GM08714 (cell line): ENCODE measurements at regions not wholly inside any gene's neighbourhood (a gene's known extent, or its start where the extent isn't known, plus 50 kb on each side); places are given as distances from the start of the nearest gene placed in this dataset.

ENCODE experiments used
- H3K4me3 ChIP-seq: fragments of 200-500 bp; sonication (Bioruptor generic); 2 replicates; pipeline ENCODE4 v1.5.1; 2014; ENCODE audit warnings: mild to moderate bottlenecking, low read length, inconsistent platforms
- ZNF274 ChIP-seq: IDR thresholded peaks from 2 replicates; pipeline ENCODE4 v1.6.1; 2012; ENCODE audit warnings: mild to moderate bottlenecking, low read depth, low read length

DNA sequence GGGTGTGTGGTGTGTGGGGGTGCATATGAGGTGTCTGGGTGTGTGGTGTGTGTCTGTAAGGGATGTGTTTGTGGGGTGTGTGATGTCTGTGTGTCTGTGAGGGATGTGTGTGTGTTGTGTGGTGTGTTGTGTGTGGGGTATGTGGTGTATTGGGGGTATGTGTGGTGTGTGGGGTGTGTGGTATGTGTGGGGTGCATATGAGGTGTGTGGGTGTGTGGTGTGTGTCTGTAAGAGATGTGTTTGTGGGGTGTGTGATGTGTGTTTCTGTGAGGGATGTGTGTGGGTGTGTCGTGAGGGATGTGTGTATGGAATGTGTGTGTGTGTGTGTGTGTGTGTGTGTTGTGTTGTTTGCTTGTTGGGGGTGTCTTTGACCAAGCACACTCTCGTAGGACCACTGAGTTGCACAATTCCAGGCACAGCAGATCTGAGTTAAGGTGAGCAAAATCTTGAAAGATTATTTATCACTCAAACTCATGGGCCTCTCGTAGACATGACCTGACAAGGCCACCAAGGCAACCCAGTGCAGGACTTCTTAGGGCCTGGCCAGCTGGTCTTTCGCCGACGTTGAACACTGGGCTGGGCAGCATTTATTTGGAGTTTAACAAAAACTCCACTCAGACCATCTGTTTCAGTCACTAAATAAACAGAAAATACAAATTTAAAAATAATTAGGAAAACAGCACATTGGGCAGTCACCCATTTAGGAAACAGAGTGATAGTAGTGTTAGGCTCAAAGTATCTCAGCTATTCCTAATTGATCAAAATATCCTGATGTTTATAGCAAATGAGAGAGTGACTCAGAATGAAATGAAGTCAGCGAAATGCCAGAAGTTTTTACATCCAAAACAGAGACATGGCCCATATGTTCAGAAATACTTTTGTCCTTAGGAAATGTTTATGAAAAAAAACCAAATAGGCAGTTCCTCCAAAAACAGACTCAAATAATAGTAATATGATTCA lies 301.1 kb downstream of the FGF9 start:
- no peak overlapping the region for H3K4me3 ChIP-seq
- no peak for TF ChIP-seq ZNF274

DNA sequence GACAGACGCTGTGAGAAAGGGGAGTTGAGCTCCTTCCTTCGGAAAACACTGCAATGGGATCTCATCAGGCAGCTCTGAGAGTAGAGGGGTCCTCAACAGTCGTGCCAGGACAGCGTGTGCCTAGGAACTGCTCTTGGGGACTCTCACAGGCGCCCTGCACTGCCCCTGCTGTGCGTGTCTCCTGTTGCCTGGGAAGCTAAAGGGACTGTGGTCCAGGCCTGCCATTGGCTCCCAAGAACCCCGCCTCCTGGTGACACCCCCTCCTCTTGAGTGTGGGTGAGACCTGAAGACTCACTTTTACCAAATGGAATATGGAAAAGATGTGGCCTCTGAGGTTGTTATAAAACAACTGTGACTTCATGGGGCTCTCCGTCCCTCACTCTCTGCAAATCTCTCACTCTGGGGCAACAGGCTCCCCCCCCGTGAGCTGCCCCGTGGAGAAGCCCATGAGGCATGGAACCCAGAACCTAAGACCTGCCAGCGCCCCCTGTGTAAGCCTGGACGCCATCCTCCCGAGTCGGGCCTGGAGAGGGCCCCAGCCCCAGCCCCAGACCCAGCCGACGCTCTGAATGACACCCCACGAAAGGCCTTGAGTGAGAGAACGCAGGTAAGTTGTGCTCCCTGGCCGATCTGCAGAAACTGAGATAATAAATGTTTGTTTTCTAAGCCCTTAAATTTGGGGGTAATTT lies 302.7 kb downstream of the FGF9 start:
- no peak overlapping the region for H3K4me3 ChIP-seq
- TF ChIP-seq ZNF274: no peak

DNA sequence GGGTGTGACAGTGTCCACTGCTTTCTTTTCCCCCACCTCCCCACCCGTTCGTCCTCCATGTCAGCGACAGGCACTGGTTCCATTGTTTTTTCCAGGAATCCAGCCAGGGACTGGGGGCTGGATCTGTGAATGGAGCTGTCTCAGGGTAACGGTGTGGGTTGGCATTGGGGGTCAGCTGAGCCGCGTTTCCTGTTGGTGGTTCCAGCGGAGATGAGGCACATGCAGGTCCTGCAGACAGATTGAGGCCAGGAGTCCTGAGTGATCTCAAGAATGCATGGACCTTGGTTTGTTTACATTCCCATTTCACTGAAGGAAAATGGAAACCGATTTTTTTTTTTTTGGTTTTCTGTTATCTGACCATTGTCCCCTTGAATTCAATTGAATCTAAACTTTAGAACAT lies 303.9 kb downstream of the FGF9 start:
- TF ChIP-seq ZNF274: no peak

DNA sequence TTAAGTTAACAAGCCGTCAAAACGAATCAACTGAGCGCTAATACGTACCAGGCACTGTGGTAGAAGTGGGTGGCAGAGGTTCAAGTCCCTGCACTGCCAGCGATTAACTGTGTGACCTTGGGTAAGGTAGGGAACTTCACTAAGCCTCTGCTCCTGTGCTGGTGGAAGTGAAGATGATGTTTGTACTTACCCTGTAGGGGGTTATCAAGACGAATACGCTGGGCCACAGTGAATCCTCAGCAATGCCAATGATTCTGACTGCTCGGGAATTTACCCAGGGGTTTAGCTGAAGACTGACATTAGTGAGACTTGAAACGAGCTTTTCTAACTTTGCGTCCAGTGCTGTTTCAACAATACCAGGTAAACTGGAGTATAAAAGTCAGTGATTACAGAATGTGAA lies 305.3 kb downstream of the FGF9 start:
- no peak for TF ChIP-seq ZNF274
- H3K4me3 ChIP-seq: no peak overlapping the region

More for the DNA sequence above, 303.9 kb downstream of the FGF9 start:
- no peak overlapping the region for H3K4me3 ChIP-seq

DNA sequence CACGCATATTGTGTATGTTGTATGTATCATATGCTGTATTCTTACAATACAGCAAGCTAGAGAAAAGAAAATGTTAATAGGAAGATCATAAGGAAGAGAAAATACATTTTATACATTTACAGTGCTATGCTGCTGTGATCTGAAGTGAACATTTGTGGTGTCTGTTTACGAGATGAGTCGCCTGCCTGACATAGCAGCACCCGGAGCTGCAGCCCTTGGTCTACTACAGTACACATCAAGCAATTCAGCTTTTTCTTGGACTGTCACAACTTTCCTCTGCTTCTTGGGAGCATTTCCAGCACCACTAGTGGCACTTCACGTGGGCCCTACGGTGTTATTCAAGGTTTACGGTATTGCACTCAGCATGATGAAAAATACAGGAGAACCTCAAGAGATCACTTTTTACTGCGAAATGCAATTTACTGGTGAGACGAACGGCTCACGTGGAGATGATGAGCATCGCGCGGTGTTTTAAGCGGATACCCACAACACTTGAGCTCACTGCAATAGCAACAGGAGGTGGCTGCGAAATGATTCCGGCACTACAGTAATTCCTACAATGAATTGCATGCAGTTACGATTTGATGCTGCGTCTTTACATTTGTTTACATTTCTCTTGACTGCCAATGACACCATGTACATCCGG lies 308.4 kb downstream of the FGF9 start:
- H3K4me3 ChIP-seq: no peak overlapping the region
- no peak for TF ChIP-seq ZNF274

DNA sequence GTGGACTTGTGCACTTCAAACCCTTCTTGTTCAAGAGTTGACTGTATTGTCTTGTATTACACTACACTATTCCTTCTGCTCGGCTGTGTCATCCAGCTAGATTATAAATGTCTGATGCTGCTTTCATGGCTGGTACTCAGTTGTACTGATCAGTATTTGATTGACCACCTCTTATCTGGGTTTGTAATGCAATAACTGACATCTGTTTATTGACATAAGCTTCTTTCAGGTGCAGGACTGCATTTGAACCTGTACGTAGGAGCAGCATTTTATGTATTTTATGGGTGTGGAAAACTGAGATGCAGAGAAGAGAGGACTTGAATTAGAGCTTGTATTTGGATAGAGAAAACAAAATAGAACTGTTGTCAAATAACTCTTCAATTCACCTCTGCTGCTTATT lies 309.2 kb downstream of the FGF9 start:
- TF ChIP-seq ZNF274: no peak
- no peak overlapping the region for H3K4me3 ChIP-seq

DNA sequence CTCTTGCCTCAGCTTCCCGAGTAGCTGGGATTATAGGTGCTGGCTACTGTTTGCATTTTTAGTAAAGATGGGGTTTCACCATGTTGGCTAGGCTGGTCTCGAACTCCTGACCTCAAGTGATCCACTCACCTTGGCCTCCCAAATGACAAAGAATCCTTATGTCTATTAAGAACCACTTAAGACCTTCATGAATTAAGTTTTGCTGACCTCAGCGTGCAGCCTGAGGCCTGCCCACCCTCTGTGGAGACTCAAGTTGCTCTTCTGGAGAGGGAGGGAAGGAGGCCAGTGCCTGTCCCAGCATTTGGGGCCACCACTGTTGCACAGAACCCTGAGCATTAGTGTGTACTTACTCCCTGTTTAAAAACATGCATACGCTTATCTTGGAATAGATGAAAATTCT lies 313.3 kb downstream of the FGF9 start:
- H3K4me3 ChIP-seq: no peak overlapping the region
- TF ChIP-seq ZNF274: no peak

DNA sequence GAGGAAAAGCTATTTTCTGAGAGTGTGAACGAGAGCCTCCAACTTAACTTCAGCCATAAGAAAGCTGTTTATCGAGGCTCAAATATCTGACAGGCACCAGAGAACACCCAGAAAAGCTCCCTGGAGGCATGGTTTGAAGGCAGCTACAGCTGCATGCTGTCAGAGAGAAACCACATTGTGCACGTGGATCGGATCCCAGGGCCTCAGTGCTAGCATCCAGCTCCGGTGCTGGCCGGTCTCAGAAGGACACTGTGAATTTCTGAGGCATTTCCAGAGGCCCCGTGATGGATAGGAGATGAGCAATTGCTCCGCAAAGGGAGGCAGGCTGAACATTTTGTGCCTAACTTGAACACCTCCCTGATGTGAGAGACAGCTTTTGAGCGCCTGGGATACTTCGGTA lies 315.7 kb downstream of the FGF9 start:
- no peak for TF ChIP-seq ZNF274
- no peak overlapping the region for H3K4me3 ChIP-seq

DNA sequence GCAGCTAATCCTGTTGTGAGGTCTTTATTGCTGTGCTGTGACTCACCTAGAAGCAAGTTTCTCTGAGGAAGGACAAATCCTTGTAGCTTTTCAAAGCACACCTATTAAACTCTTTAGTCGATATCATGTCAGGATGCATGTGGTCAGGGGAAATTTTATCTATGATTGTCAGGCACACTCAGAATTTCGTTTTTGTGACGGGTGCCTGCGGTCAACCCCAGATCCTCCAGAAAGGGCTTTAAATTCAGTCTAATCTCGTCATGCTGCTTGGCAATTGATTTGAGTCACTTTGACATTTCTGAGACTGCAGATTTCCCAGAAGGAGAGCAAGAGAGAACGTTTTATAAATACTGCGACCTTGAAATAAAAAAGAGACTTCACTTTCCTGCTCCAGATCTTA lies 316.9 kb downstream of the FGF9 start:
- TF ChIP-seq ZNF274: no peak
- H3K4me3 ChIP-seq: no peak overlapping the region

DNA sequence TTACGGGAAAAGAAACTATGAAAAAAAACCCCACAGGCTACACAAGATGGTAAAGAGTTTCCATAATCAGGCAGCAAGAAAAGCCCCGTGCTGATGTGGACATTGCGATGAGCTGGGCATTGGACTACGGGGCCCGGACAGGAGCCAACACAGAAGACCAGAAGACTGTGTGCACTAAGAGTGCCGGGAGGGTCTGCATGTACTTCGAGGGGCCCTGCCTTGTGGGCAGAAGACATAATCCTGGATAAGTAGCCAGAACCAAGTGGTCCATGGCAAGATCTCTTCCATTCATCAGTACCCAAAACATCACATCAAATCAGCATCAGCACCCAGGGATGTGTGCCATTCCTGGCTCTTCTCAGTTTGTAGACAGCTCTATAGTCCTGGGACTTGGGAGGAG lies 317.8 kb downstream of the FGF9 start:
- no peak for TF ChIP-seq ZNF274
- H3K4me3 ChIP-seq: no peak overlapping the region

DNA sequence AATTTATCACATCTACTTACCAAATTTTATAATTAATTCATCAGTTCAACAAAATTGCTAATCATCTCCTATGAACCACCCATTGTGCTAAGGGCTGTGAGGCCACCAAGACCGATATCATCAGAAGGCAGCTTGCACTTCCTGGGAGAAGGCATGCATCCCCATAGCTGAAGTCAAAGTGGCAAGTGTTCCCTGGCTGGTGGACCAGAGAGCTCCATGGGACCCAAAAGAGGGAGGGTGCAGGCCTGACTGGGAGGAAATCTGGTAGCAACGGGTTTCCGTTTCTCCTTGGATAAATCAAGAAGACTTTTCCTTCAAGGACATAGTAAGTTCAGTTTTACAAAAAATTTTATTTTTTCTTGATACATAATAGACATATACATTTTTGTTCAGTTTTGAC lies 325.2 kb downstream of the FGF9 start:
- no peak overlapping the region for H3K4me3 ChIP-seq
- TF ChIP-seq ZNF274: no peak

DNA sequence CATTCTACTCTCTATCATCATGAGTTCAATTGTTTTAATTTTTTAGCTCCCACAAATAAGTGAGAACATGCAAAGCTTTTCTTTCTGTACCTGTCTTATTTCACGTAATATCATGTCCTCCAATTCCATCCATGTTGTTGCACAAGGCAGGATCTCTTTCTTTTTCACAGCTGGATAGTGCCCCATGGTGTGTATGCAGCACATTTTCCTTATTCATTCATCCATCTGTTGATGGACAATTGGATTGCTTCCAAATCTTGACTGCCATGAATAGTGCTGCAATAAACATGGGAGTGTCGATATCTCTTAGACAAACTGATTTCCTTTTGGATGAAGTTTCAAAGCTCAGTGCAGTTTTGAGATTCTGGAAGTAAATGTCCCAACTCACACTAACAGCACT lies 326.9 kb downstream of the FGF9 start:
- no peak for TF ChIP-seq ZNF274
- H3K4me3 ChIP-seq: no peak overlapping the region

DNA sequence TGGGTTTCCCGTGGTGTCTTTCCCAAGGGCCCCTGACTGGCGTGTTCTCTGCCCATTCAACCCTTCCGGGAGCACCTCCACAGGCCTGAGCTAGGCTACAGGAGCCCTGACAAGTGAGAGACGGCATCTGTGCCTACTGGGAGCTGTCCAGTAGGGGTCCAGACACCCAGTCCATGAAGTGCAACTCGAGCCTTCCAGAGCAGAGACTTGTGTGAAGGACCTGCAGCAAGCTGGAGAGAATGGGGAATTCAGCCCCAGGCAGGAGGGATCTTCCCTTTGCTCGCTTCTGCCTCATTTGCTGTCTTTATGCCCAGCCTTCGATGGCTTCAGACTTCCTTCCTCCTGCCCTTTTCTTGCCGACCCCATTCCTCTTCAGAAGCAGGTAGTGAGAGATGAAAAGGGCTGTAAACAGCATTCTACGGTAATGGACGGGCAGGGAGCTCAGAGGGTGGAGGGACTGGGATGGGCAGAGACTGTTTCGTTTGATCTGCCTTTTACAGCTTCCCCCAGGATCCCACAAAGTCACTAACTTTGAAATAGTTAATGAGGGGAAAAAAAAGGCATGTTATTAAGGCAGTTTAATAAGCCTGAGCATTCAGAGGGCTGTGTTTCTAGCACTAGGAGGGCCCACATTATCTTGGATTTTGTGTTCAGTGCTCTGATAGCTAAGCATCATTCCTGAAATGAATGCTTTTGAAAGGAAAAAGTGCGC lies 327.6 kb downstream of the FGF9 start:
- TF ChIP-seq ZNF274: no peak
- H3K4me3 ChIP-seq: no peak overlapping the region

DNA sequence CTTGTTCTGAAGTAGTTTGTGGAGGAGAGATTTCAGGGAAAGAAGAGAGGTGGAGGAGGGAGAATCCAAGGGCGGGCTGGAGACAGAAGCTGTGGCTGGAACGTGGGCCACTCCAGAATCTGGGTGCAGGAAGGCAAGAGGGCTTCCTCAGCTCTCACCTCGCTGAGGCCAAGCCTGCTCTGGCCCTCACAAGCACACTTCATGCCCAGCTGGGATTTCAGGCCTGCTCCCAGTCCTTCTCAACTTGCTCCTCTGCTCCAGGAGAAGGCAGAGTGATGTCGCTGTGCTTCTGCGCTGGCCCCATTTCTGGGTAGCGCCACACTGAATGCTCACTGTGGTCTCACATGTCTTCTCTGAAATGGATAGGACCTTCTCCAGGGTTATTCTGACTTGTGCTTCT lies 328.8 kb downstream of the FGF9 start:
- TF ChIP-seq ZNF274: no peak
- H3K4me3 ChIP-seq: no peak overlapping the region
